IPS-18a (cell line): ENCODE measurements at regions not wholly inside any gene's neighbourhood (a gene's known extent, or its start where the extent isn't known, plus 50 kb on each side); places are given as distances from the start of the nearest gene placed in this dataset.

ENCODE experiments used
- H3K27ac ChIP-seq: one replicate; pipeline ENCODE4 v1.5.1; 2013; ENCODE audit warnings: low read length
- H3K27me3 ChIP-seq: one replicate; pipeline ENCODE4 v1.6.1; 2013; ENCODE audit warnings: mild to moderate bottlenecking, low read length; ENCODE audit not compliant: control insufficient read depth, insufficient read depth
- H3K36me3 ChIP-seq: one replicate; pipeline ENCODE4 v1.6.1; 2013; ENCODE audit warnings: low read depth, low read length; ENCODE audit not compliant: control insufficient read depth
- H3K4me1 ChIP-seq: one replicate; pipeline ENCODE4 v1.6.1; 2013; ENCODE audit warnings: low read depth, low read length; ENCODE audit not compliant: control insufficient read depth
- H3K4me3 ChIP-seq: one replicate; pipeline ENCODE4 v1.5.1; 2013; ENCODE audit warnings: low read length
- H3K9ac ChIP-seq: one replicate; pipeline ENCODE4 v1.6.1; 2013; ENCODE audit warnings: mild to moderate bottlenecking, low read length, moderate library complexity
- H3K9me3 ChIP-seq: one replicate; pipeline ENCODE4 v1.6.1; 2013; ENCODE audit warnings: low read depth, low read length; ENCODE audit not compliant: control insufficient read depth

DNA sequence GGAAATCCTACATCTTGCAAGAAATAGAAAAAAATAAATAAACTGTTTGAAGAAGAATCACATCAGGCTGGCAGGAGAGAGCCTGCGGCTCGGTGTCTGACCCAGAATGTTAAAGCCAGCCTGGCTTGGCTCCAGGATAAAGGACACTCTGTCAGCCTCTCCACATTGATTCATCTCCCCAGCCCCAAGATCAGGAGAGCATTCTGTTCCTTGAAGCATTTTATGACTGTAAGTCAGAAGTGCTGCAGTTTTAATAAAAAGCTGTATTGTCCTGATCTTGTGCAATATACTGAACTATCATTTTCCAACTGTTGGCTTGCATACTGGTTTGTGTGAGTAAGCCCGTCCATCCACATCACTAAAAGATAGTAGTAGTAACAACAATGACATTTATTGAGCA is 426.6 kb downstream of the HAPSTR1 start:
- Histone ChIP-seq H3K9ac (no peak overlapping the region), H3K4me3 (no peak overlapping the region), H3K36me3 (no peaks in the 10 kb centered on the region), H3K27me3 (no peaks in the 10 kb centered on the region), H3K27ac (no peak overlapping the region), H3K4me1 (peaks cover 6% of the 10 kb centered on the region), H3K9me3 (no peaks in the 10 kb centered on the region)

GRCh38 chr16:9518581-9518980 is 427.1 kb downstream of the HAPSTR1 start:
- Histone ChIP-seq H3K36me3 (no peaks in the 10 kb centered on the region), H3K4me3 (no peak overlapping the region)

DNA sequence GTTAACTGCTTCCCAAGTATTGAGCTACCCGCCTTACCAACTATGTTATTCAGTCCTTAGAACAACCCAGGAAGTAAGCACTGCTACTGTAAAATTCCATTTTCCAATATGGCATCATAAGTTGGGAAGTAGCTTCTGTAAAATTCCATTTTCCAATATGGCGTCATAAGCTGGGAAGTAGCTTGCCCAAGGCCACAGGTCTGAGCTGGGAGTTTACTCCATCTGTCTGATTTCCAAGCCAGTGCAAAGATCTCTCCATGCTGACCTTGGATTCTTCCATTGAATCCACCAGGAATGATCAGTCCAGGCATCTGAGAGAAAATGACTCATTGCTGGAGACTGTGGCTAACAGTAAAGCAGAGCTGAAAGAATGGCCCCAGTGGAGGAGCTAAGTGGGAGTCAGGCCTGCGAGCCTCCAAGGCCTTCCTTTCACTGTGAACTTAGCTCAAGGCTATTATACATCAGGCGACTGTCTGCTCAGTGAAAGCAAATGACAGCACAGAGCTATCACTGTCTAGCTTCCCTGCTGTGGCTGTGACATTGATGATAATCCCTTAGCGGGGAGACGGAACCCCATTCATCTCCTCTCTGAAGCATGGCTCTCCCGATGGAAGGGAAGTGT is 430.4 kb downstream of the HAPSTR1 start:
- H3K4me1 ChIP-seq: peaks cover 10% of the 10 kb centered on the region

More at GRCh38 chr16:9518581-9518980, 427.1 kb downstream of the HAPSTR1 start:
- Histone ChIP-seq H3K27ac (no peak overlapping the region), H3K27me3 (peaks cover 3% of the 10 kb centered on the region), H3K4me1 (peaks cover 6% of the 10 kb centered on the region), H3K9me3 (no peaks in the 10 kb centered on the region), H3K9ac (no peak overlapping the region)

DNA sequence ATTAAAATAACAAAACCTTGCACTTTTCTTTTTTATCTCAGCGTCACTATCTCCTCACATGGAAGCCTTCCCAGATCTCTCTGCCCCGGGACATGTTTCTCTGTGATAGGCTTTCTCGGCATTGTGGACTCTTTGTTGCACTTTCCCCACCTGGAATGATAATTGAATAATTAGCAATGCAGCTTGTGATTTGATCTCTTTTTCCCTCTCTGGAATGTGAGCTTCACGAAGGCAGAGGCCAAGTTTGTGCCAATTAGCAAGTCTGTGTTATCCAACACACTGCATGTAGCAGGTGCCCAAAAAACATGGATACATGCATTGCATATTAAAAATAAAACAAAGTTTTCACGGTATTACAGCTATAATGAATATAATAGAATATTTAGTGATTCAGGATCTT is 431.2 kb downstream of the HAPSTR1 start:
- Histone ChIP-seq H3K4me1 (peaks cover 16% of the 10 kb centered on the region), H3K9me3 (no peaks in the 10 kb centered on the region), H3K4me3 (no peak overlapping the region), H3K27ac (no peak overlapping the region), H3K36me3 (no peaks in the 10 kb centered on the region), H3K27me3 (peaks cover 29% of the 10 kb centered on the region), H3K9ac (no peak overlapping the region)

More for the DNA sequence above, 430.4 kb downstream of the HAPSTR1 start:
- Histone ChIP-seq H3K9ac (no peak overlapping the region), H3K36me3 (no peaks in the 10 kb centered on the region), H3K27me3 (peaks cover 29% of the 10 kb centered on the region), H3K4me3 (no peak overlapping the region), H3K27ac (no peak overlapping the region), H3K9me3 (no peaks in the 10 kb centered on the region)

GRCh38 chr16:9523994-9524393 is 432.6 kb downstream of the HAPSTR1 start:
- Histone ChIP-seq H3K4me1 (peaks cover 28% of the 10 kb centered on the region), H3K27ac (no peak overlapping the region), H3K27me3 (peaks cover 29% of the 10 kb centered on the region), H3K9me3 (no peaks in the 10 kb centered on the region), H3K36me3 (no peaks in the 10 kb centered on the region), H3K9ac (no peak overlapping the region), H3K4me3 (no peak overlapping the region)

DNA sequence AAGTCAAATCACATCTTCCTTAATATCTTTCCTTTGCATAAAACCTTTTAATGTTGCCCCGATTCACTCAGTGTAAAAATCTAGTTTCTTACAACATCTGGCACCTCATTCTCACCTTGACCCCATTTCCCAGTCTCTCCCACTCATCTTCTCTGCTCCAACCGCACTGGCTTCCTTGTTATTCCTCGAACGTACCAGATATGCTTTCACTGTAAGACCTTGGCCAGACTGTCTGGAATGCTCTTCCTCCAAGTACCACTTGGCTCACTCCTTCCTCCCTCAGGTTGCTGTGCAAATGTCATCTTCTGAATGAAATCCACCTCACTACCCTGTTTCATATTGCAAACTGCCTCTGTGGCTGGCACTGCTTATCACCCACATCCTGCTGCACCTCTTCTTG is 433.6 kb downstream of the HAPSTR1 start:
- Histone ChIP-seq H3K27ac (no peak overlapping the region), H3K4me3 (no peak overlapping the region), H3K9ac (no peak overlapping the region)

DNA sequence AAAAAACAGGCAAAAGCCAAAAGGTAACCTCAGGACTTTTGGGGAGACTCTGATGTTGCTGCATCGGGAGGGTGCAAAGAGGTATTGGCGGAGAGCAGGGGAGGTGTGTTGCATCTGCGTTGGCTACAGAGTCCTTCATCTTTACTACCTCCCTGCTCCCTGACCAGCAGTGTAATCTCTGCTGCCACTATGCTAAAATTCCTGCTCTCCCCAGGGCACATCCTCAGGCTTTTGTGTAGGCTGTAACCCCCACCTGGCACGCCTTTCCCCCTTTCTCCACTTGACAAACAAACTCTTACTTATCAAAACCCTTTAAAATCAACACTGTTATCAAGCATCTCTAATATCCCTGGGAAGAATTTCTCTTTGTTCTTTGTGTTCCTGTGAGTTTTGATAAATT is 435.3 kb downstream of the HAPSTR1 start:
- Histone ChIP-seq H3K9ac (no peak overlapping the region), H3K27ac (no peak overlapping the region), H3K27me3 (peaks cover 29% of the 10 kb centered on the region), H3K4me1 (peaks cover 31% of the 10 kb centered on the region), H3K4me3 (no peak overlapping the region), H3K36me3 (no peaks in the 10 kb centered on the region), H3K9me3 (no peaks in the 10 kb centered on the region)

More for the DNA sequence above, 433.6 kb downstream of the HAPSTR1 start:
- no peaks in the 10 kb centered on the region for H3K9me3 ChIP-seq
- no peaks in the 10 kb centered on the region for H3K36me3 ChIP-seq
- H3K27me3 ChIP-seq: peaks cover 29% of the 10 kb centered on the region
- H3K4me1 ChIP-seq: peaks cover 31% of the 10 kb centered on the region

- Histone ChIP-seq H3K4me3 (no peak overlapping the region), H3K9me3 (no peaks in the 10 kb centered on the region), H3K36me3 (no peaks in the 10 kb centered on the region), H3K9ac (no peak overlapping the region), H3K27me3 (peaks cover 29% of the 10 kb centered on the region), H3K4me1 (peaks cover 25% of the 10 kb centered on the region), H3K27ac (no peak overlapping the region)
Observed at GRCh38 chr16:9527976-9528375, 436.5 kb downstream of the HAPSTR1 start.

GRCh38 chr16:9528511-9529079 is 437.2 kb downstream of the HAPSTR1 start:
- Histone ChIP-seq H3K4me3 (no peak overlapping the region), H3K9me3 (no peaks in the 10 kb centered on the region), H3K4me1 (peaks cover 25% of the 10 kb centered on the region), H3K27ac (no peak overlapping the region), H3K27me3 (peaks cover 26% of the 10 kb centered on the region), H3K9ac (no peak overlapping the region), H3K36me3 (no peaks in the 10 kb centered on the region)

GRCh38 chr16:9533042-9533441 is 441.6 kb downstream of the HAPSTR1 start:
- no peaks in the 10 kb centered on the region for H3K27me3 ChIP-seq
- H3K4me1 ChIP-seq: peaks cover 11% of the 10 kb centered on the region
- no peaks in the 10 kb centered on the region for H3K36me3 ChIP-seq
- H3K27ac ChIP-seq: no peak overlapping the region
- no peak overlapping the region for H3K4me3 ChIP-seq
- no peaks in the 10 kb centered on the region for H3K9me3 ChIP-seq
- H3K9ac ChIP-seq: no peak overlapping the region

DNA sequence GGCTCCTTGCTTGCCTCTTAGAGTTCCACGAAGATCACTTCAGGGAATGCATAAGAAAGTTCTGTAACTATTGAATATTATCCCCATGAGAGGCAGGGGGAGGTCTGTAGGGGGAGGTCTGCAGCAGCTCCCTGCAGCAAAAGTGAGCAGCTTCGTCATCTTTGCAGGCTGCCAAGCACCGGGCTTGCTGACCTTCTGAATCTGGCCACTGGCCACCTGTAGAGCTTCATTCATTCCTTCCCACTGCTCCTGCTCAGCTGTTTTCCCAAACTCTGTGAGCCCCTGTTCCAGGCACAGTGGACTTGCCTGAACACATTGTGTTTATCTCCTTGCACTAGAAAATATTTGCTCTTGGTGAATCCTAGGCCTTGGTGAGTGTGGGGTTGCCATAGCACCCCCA is 443.3 kb downstream of the HAPSTR1 start:
- H3K4me1 ChIP-seq: peaks cover under 1% of the 10 kb centered on the region
- H3K9me3 ChIP-seq: no peaks in the 10 kb centered on the region
- H3K27ac ChIP-seq: no peak overlapping the region
- no peak overlapping the region for H3K9ac ChIP-seq
- no peak overlapping the region for H3K4me3 ChIP-seq
- no peaks in the 10 kb centered on the region for H3K36me3 ChIP-seq
- H3K27me3 ChIP-seq: no peaks in the 10 kb centered on the region

DNA sequence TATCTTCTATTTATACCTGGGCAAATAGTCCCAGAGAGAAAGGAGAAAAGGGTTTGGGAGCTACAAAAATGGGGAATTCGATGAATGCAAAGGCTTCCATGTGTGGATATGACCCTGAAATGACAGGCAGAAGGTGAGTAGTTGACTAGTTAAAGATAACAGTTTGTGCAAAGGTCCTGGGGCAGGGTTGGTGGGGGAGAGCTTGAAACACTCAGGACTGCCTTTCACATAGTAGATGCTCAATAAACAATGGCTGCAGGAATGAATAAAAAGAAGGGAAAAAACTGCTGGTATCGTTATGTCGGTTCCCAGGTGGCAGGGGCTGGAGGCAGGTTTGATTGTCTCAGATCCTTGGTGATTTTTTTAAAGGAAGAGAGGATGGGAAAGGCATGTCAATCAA is 445.5 kb downstream of the HAPSTR1 start:
- H3K27me3 ChIP-seq: no peaks in the 10 kb centered on the region
- H3K36me3 ChIP-seq: no peaks in the 10 kb centered on the region
- H3K9me3 ChIP-seq: no peaks in the 10 kb centered on the region
- no peak overlapping the region for H3K4me3 ChIP-seq
- H3K27ac ChIP-seq: no peak overlapping the region
- H3K9ac ChIP-seq: no peak overlapping the region
- H3K4me1 ChIP-seq: no peaks in the 10 kb centered on the region
